GM12878 (cell line): ENCODE measurements at regions not wholly inside any gene's neighbourhood (a gene's known extent, or its start where the extent isn't known, plus 50 kb on each side); places are given as distances from the start of the nearest gene placed in this dataset.

Experiments
- ATAC-seq: fragments of 200-7000 bp; cut with Tn5 transposase; 3 replicates; pipeline ENCODE4 v1.9.1; 2020; ENCODE audit warnings: mild to moderate bottlenecking, moderate library complexity
- BruUV-seq: library from RNA; stranded (reverse); fragments of 400-500 nt; replicated peaks from 2 replicates; lab custom pipeline; 2021; lab: Mats Ljungman, UMichigan
- CTCF ChIA-PET: fragments of 300-600 bp; sonication (Branson Sonifier 250); formaldehyde crosslinking; extraction: SDS; loops from one replicate; lab custom pipeline; 2021; ENCODE audit warnings: inconsistent platforms; lab: Yijun Ruan, JAX
- POLR2A ChIA-PET: fragments of 350-600 bp; formaldehyde crosslinking; extraction: SDS; loops from one replicate; lab custom pipeline; 2021; ENCODE audit warnings: inconsistent platforms; lab: Charles Lee
- RAD21 ChIA-PET: fragments of 300-600 bp; sonication (Branson Sonifier 250); formaldehyde crosslinking; loops from one replicate; lab custom pipeline; 2023; ENCODE audit warnings: antibody characterized with exemption; ENCODE audit not compliant: unreplicated experiment; lab: Charles Lee
- SMC1A ChIA-PET: fragments of 300-600 bp; sonication (Branson Sonifier 250); formaldehyde crosslinking; loops from one replicate; lab custom pipeline; 2023; ENCODE audit not compliant: unreplicated experiment, uncharacterized antibody; lab: Charles Lee
- DNase-seq: peaks from one replicate; pipeline ENCODE4 v3.0.0-alpha.2; 2011; ENCODE audit warnings: low read depth, low spot score
- FAIRE-seq: peaks from 3 replicates; lab custom pipeline; 2011; peaks lifted over from hg19 to GRCh38; lab: Jason Lieb, UNC
- H2AFZ ChIP-seq: 2 replicates; pipeline ENCODE4 v1.6.0; 2011; ENCODE audit warnings: low read depth, low read length, control low read depth; ENCODE audit not compliant: control insufficient read depth
- H3K27ac ChIP-seq: 2 replicates; pipeline ENCODE4 v1.5.1; 2011; ENCODE audit warnings: control low read depth; ENCODE audit not compliant: control insufficient read depth, insufficient read depth
- H3K27me3 ChIP-seq, 2 experiments: replicated peaks in 1 of 2; 2 replicates each; pipeline versions ENCODE4 v1.6.0 to v1.6.1; 2011; ENCODE audit warnings: low read length in 1 of 2; ENCODE audit not compliant: control insufficient read depth in 2 of 2, insufficient read depth in 2 of 2
- H3K36me3 ChIP-seq, 2 experiments: 2 replicates each; pipeline ENCODE4 v1.5.1; 2011; ENCODE audit warnings: low read length in 1 of 2; ENCODE audit not compliant: control insufficient read depth in 2 of 2, insufficient read depth in 2 of 2
- H3K4me1 ChIP-seq: 2 replicates; pipeline ENCODE4 v1.6.1; 2011; ENCODE audit warnings: mild to moderate bottlenecking, low read length, moderate library complexity, mixed read lengths; ENCODE audit not compliant: control insufficient read depth, insufficient read depth
- H3K4me2 ChIP-seq: 2 replicates; pipeline ENCODE4 v1.6.0; 2011; ENCODE audit warnings: control low read depth; ENCODE audit not compliant: control insufficient read depth, insufficient read depth
- H3K4me3 ChIP-seq: fragments of 200-600 bp; sonication (generic); 2 replicates; pipeline ENCODE4 v1.5.1; 2016
- H3K79me2 ChIP-seq: 2 replicates; pipeline ENCODE4 v1.6.0; 2011; ENCODE audit warnings: low read length; ENCODE audit not compliant: control insufficient read depth, insufficient read depth
- H3K9ac ChIP-seq: 2 replicates; pipeline ENCODE4 v1.8.0; 2011; ENCODE audit warnings: low read length, control low read depth, mixed read lengths; ENCODE audit not compliant: control insufficient read depth, insufficient read depth
- H3K9me3 ChIP-seq: replicated peaks from 3 replicates; pipeline ENCODE4 v1.5.1; 2011; ENCODE audit warnings: mild to moderate bottlenecking, low read length; ENCODE audit not compliant: control insufficient read depth, insufficient read depth
- H4K20me1 ChIP-seq: 2 replicates; pipeline ENCODE4 v1.6.0; 2011; ENCODE audit not compliant: control insufficient read depth, insufficient read depth
- BACH1 ChIP-seq: fragments of 450-650 bp; IDR thresholded peaks from 2 replicates; pipeline ENCODE4 v1.6.1; 2017; ENCODE audit warnings: mild to moderate bottlenecking, borderline replicate concordance
- CHD4 ChIP-seq: fragments of 200-600 bp; sonication (generic); IDR thresholded peaks from 2 replicates; pipeline ENCODE4 v1.6.1; 2016; ENCODE audit warnings: mild to moderate bottlenecking
- HDGF ChIP-seq: fragments of 450-650 bp; IDR thresholded peaks from 2 replicates; pipeline ENCODE4 v1.6.1; 2016; ENCODE audit warnings: antibody characterized with exemption
- MYC ChIP-seq: IDR thresholded peaks from 2 replicates; pipeline ENCODE4 v1.6.1; 2011; ENCODE audit warnings: mild to moderate bottlenecking, low read length, moderate library complexity, inconsistent platforms; ENCODE audit not compliant: insufficient read depth, insufficient replicate concordance, insufficient read length, severe bottlenecking
- NFYA ChIP-seq: IDR thresholded peaks from 2 replicates; pipeline ENCODE4 v1.6.1; 2011; ENCODE audit warnings: low read depth, mild to moderate bottlenecking, low read length, improper control_type of control experiment, borderline replicate concordance
- RAD21 ChIP-seq: IDR thresholded peaks from 2 replicates; pipeline ENCODE4 v1.6.1; 2011; ENCODE audit warnings: mild to moderate bottlenecking, low read depth, low read length, moderate library complexity; ENCODE audit not compliant: insufficient read depth
- RFX5 ChIP-seq: IDR thresholded peaks from 2 replicates; pipeline ENCODE4 v1.6.1; 2011; ENCODE audit warnings: low read depth, low read length, improper control_type of control experiment
- SREBF1 ChIP-seq: IDR thresholded peaks from 2 replicates; pipeline ENCODE4 v1.6.1; 2012; ENCODE audit warnings: mild to moderate bottlenecking, low read length
- SREBF2 ChIP-seq: IDR thresholded peaks from 2 replicates; pipeline ENCODE4 v1.6.1; 2012; ENCODE audit warnings: mild to moderate bottlenecking, low read length
- WRNIP1 ChIP-seq: IDR thresholded peaks from 2 replicates; pipeline ENCODE4 v1.6.1; 2011; ENCODE audit warnings: low read depth, low read length, improper control_type of control experiment, borderline replicate concordance
- WGBS: methylation state at CpG from one replicate; pipeline ENCODE4 v1.1.6; 2016; ENCODE audit warnings: low lambda C conversion rate; ENCODE audit not compliant: insufficient replicate concordance, insufficient coverage; ENCODE audit errors: missing lambda C conversion rate; 5-methylcytosine and 5-hydroxymethylcytosine counted together
- in situ Hi-C: fragments of 300-500 bp; cut with MboI; formaldehyde crosslinking; loops from 9 replicates; pipeline ENCODE4 v1.14.3; 2018; ENCODE audit warnings: mixed read lengths
- intact Hi-C: fragments of 100-400 bp; cut with micrococcal nuclease; formaldehyde crosslinking; loops from one replicate; pipeline ENCODE4 v1.14.2; 2022; ENCODE audit not compliant: unreplicated experiment
- TF ChIP-seq, protein P1 (sequence below): IDR thresholded peaks from 2 replicates; pipeline ENCODE4 v1.6.1; 2012; ENCODE audit warnings: mild to moderate bottlenecking, low read depth, low read length
- TF ChIP-seq, protein P2 (sequence below): IDR thresholded peaks from 2 replicates; pipeline ENCODE4 v1.6.1; 2011; ENCODE audit warnings: borderline replicate concordance, low read depth, mild to moderate bottlenecking, moderate library complexity, low read length; ENCODE audit not compliant: insufficient read depth, poor library complexity, severe bottlenecking
- TF ChIP-seq, protein P3 (sequence below): fragments of 150-350 bp; IDR thresholded peaks from 2 replicates; pipeline ENCODE4 v1.6.1; 2016; ENCODE audit warnings: low read depth, low read length

DNA sequence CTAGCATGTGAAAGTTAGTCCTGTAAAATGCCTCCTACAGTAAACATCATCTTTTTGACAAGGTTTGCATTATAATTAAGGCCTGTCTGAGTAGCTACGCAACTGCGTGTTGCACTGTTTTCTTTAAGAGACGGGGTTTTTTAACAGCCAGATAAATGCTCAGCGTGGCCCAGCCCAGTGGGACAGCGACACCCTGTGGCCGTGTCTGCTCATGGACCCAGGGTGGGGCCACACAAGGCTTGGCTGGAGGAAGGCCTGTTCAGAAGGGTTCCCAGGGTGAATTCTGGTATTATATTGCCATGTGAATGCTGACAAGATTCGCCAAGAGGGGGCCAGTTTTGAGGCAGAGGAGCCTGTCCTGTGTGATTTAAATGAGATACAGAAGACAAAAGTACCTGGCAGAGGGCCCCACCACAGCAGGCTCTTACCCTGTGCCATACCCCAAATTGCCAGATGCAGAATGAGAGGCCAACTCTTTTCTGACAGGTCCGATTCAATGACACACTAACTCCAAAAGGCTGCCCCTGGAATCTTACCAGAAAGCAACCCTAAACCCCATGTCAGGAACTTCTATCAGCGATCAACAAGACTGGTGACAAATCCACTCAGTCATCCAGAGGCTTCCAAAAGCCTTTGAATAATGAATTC lies 65.9 kb upstream of the IRX6 start (continued):
- peak; percentile 70 for TF ChIP-seq RAD21
- TF ChIP-seq, all 136 proteins: peak for 5

DNA sequence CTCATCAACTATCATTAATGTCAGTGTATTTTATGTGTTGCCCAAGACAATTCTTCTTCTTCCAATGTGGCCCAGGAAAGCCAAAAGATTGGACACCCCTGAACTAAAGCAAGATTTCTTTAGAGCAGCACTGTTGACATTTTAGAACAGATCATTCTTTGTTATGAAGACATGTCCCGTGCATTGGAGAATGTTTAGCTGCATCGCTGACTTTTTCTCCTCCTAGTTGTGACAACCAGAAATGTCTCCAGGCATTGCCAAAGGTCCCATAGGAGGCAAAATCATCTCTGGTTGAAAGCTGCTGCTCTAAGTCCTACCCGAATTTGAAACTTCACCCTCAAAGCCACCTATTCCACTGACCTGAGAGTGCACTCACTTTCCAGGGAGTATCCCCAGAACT lies 62.7 kb upstream of the IRX6 start:
- H3K9ac ChIP-seq = no peak overlapping the region
- ChIA-PET CTCF (no interaction called here), POLR2A (no interaction called here), RAD21 (no interaction called here), SMC1A (interaction anchor here (1.0 kb wide), 1 partner anchor 19 kb away, joined by 3 read pairs; no protein-coding TSS in a partner anchor)
- intact Hi-C loops (no loop called here), in situ Hi-C loops (loop anchor here (25.0 kb wide), 1 partner anchor 1699 kb away; no protein-coding TSS in a partner anchor)
- WGBS = 46% methylated on average over 3 of the region's 3 CpGs
- ATAC-seq (no peak), FAIRE-seq (no peak), DNase-seq (no peak)
- no peaks in the 10 kb centered on the region for H3K79me2 ChIP-seq
- no peaks in the 10 kb centered on the region for H4K20me1 ChIP-seq
- H3K36me3 ChIP-seq = no peaks in the 10 kb centered on the region
- BruUV-seq = no TSS peak
- H2AFZ ChIP-seq = no peak overlapping the region
- no peaks in the 10 kb centered on the region for H3K9me3 ChIP-seq
- TF ChIP-seq SREBF2 (no peak), WRNIP1 (no peak), HDGF (no peak), MYC (no peak), CHD4 (no peak), BACH1 (no peak), SREBF1 (no peak), NFYA (no peak), RFX5 (no peak)
- TF ChIP-seq, protein P1, sequence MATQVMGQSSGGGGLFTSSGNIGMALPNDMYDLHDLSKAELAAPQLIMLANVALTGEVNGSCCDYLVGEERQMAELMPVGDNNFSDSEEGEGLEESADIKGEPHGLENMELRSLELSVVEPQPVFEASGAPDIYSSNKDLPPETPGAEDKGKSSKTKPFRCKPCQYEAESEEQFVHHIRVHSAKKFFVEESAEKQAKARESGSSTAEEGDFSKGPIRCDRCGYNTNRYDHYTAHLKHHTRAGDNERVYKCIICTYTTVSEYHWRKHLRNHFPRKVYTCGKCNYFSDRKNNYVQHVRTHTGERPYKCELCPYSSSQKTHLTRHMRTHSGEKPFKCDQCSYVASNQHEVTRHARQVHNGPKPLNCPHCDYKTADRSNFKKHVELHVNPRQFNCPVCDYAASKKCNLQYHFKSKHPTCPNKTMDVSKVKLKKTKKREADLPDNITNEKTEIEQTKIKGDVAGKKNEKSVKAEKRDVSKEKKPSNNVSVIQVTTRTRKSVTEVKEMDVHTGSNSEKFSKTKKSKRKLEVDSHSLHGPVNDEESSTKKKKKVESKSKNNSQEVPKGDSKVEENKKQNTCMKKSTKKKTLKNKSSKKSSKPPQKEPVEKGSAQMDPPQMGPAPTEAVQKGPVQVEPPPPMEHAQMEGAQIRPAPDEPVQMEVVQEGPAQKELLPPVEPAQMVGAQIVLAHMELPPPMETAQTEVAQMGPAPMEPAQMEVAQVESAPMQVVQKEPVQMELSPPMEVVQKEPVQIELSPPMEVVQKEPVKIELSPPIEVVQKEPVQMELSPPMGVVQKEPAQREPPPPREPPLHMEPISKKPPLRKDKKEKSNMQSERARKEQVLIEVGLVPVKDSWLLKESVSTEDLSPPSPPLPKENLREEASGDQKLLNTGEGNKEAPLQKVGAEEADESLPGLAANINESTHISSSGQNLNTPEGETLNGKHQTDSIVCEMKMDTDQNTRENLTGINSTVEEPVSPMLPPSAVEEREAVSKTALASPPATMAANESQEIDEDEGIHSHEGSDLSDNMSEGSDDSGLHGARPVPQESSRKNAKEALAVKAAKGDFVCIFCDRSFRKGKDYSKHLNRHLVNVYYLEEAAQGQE = no peak
- TF ChIP-seq, protein P2, sequence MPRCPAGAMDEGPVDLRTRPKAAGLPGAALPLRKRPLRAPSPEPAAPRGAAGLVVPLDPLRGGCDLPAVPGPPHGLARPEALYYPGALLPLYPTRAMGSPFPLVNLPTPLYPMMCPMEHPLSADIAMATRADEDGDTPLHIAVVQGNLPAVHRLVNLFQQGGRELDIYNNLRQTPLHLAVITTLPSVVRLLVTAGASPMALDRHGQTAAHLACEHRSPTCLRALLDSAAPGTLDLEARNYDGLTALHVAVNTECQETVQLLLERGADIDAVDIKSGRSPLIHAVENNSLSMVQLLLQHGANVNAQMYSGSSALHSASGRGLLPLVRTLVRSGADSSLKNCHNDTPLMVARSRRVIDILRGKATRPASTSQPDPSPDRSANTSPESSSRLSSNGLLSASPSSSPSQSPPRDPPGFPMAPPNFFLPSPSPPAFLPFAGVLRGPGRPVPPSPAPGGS = no peak
- TF ChIP-seq, protein P3, sequence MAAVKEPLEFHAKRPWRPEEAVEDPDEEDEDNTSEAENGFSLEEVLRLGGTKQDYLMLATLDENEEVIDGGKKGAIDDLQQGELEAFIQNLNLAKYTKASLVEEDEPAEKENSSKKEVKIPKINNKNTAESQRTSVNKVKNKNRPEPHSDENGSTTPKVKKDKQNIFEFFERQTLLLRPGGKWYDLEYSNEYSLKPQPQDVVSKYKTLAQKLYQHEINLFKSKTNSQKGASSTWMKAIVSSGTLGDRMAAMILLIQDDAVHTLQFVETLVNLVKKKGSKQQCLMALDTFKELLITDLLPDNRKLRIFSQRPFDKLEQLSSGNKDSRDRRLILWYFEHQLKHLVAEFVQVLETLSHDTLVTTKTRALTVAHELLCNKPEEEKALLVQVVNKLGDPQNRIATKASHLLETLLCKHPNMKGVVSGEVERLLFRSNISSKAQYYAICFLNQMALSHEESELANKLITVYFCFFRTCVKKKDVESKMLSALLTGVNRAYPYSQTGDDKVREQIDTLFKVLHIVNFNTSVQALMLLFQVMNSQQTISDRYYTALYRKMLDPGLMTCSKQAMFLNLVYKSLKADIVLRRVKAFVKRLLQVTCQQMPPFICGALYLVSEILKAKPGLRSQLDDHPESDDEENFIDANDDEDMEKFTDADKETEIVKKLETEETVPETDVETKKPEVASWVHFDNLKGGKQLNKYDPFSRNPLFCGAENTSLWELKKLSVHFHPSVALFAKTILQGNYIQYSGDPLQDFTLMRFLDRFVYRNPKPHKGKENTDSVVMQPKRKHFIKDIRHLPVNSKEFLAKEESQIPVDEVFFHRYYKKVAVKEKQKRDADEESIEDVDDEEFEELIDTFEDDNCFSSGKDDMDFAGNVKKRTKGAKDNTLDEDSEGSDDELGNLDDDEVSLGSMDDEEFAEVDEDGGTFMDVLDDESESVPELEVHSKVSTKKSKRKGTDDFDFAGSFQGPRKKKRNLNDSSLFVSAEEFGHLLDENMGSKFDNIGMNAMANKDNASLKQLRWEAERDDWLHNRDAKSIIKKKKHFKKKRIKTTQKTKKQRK = no peak
- no peaks in the 10 kb centered on the region for H3K27me3 ChIP-seq
- no peak overlapping the region for H3K4me3 ChIP-seq
- H3K27ac ChIP-seq = no peak overlapping the region
- H3K4me2 ChIP-seq = no peak overlapping the region
- no peaks in the 10 kb centered on the region for H3K4me1 ChIP-seq
